ENCODE measurements at regions not wholly inside any gene's neighbourhood (a gene's known extent, or its start where the extent isn't known, plus 50 kb on each side); places are given as distances from the start of the nearest gene placed in this dataset.

- H3K9me3 Mint-ChIP-seq, result peaks cover 14% of the 10 kb centered on the region
- H3K4me2 ChIP-seq, result no peak overlapping the region
- H3K36me3 Mint-ChIP-seq (ENCODE audit: low read depth), result peaks cover 11% of the 10 kb centered on the region
- H3K27ac ChIP-seq (ENCODE audit: low read depth), result no peak overlapping the region
- H3K4me1 Mint-ChIP-seq, result no peaks in the 10 kb centered on the region
- ATAC-seq (peak; percentile 96), DNase-seq (ENCODE audit: low spot score) (peak; percentile 82)
- peaks cover 6% of the 10 kb centered on the region for H3K27me3 Mint-ChIP-seq (ENCODE audit: insufficient read depth, low read depth, poor library complexity)
- H3K4me3 Mint-ChIP-seq, result no peak overlapping the region
- no peaks in the 10 kb centered on the region for H3K36me3 ChIP-seq (ENCODE audit: insufficient read depth)
- no peak overlapping the region for H3K4me3 ChIP-seq
- H3K9me2 ChIP-seq (ENCODE audit: insufficient read depth), result 0 out of 2 replicates have a peak, but pooled peaks cover 7% of the 10 kb centered on the region
- no peaks in the 10 kb centered on the region for H4K20me1 ChIP-seq (replicated peaks; ENCODE audit: insufficient read depth)
- no peak for TF ChIP-seq REST (IDR thresholded peaks at IDR 0.05; ENCODE audit: unreplicated experiment)
- peak; percentile 89 to 91 for TF ChIP-seq CTCF (conservative IDR thresholded peaks at IDR 0.05; ENCODE audit: low read depth in 2 of 2)
- no peaks in the 10 kb centered on the region for H3K4me1 ChIP-seq (ENCODE audit: insufficient read depth)
- H3K27me3 ChIP-seq (ENCODE audit: insufficient read depth), result no peaks in the 10 kb centered on the region
- 0 out of 2 replicates have a peak overlapping the region, but pooled peaks have one; percentile 38 for H2AFZ ChIP-seq
- no peaks in the 10 kb centered on the region for H3K79me2 ChIP-seq (replicated peaks; ENCODE audit: insufficient read depth)
- no peaks in the 10 kb centered on the region for H3F3A ChIP-seq (replicated peaks; ENCODE audit: low read depth)
- H3K27ac Mint-ChIP-seq, result no peak overlapping the region
Observed at GRCh38 chr19:30784850-30785457, 412.8 kb downstream of the ZNF536 start.

- no peak for ATAC-seq
- Histone ChIP-seq H3K4me3 (no peak overlapping the region), H3K36me3 (ENCODE audit: insufficient read depth) (no peaks in the 10 kb centered on the region), H3K79me2 (replicated peaks; ENCODE audit: insufficient read depth) (no peaks in the 10 kb centered on the region), H3F3A (replicated peaks; ENCODE audit: low read depth) (no peaks in the 10 kb centered on the region), H3K27me3 (ENCODE audit: insufficient read depth) (no peaks in the 10 kb centered on the region), H3K9me2 (ENCODE audit: insufficient read depth) (0 out of 2 replicates have a peak, but pooled peaks cover 7% of the 10 kb centered on the region), H3K4me2 (no peak overlapping the region), H3K27ac (ENCODE audit: low read depth) (no peak overlapping the region), H2AFZ (no peak overlapping the region), H3K4me1 (ENCODE audit: insufficient read depth) (no peaks in the 10 kb centered on the region), H4K20me1 (replicated peaks; ENCODE audit: insufficient read depth) (no peaks in the 10 kb centered on the region)
- no peak for DNase-seq (ENCODE audit: low spot score)
- Mint-ChIP-seq H3K27me3 (ENCODE audit: insufficient read depth, low read depth, poor library complexity) (peaks cover 6% of the 10 kb centered on the region), H3K36me3 (ENCODE audit: low read depth) (peaks cover 3% of the 10 kb centered on the region; the same call in 2 of the 3 replicates), H3K27ac (no peak overlapping the region), H3K9me3 (peaks cover 3% of the 10 kb centered on the region), H3K4me3 (no peak overlapping the region), H3K4me1 (no peaks in the 10 kb centered on the region)
- no peak for TF ChIP-seq REST (IDR thresholded peaks at IDR 0.05; ENCODE audit: unreplicated experiment)
- no peak for TF ChIP-seq ZNF331 (CRISPR knock-in tag; IDR thresholded peaks at IDR 0.05; ENCODE audit: low read depth)
- TF ChIP-seq EZH2 (IDR thresholded peaks at IDR 0.05; ENCODE audit: low read depth, unreplicated experiment), result no peak
- no peak for TF ChIP-seq POLR2AphosphoS5 (IDR thresholded peaks at IDR 0.05; ENCODE audit: low read depth)
- TF ChIP-seq JUNB (IDR thresholded peaks at IDR 0.05; ENCODE audit: unreplicated experiment), result no peak
- TF ChIP-seq EZH2phosphoT487 (IDR thresholded peaks at IDR 0.05; ENCODE audit: unreplicated experiment), result no peak
Observed at GRCh38 chr19:30783936-30784335, 411.8 kb downstream of the ZNF536 start.
